ENCODE measurements at regions not wholly inside any gene's neighbourhood (a gene's known extent, or its start where the extent isn't known, plus 50 kb on each side); places are given as distances from the start of the nearest gene placed in this dataset.
"Not testable (repeated sequence)": the region's sequence is repeated elsewhere in the genome, so short reads cannot be mapped to it uniquely, and the experiment has no call there.

DNA sequence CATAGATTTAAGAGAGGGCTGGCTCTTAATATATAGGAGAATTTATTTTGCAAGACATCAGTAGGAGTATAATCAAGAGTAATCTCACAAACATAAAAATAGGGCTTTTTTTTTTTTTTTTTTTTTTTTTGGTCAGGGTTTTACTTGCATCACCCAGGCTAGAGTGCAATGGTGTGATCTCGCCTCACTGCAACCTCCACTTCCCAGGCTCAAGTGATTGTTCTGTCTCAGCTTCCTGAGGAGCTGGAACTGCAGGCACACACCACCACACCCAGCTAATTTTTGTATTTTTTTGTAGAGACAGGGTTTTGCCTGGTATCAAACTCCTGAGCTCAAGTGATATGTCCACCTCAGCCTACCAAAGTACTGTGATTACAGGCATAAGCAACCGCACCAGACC, 535.3 kb downstream of the CCSER2 start:
- no peak for DNase-seq

DNA sequence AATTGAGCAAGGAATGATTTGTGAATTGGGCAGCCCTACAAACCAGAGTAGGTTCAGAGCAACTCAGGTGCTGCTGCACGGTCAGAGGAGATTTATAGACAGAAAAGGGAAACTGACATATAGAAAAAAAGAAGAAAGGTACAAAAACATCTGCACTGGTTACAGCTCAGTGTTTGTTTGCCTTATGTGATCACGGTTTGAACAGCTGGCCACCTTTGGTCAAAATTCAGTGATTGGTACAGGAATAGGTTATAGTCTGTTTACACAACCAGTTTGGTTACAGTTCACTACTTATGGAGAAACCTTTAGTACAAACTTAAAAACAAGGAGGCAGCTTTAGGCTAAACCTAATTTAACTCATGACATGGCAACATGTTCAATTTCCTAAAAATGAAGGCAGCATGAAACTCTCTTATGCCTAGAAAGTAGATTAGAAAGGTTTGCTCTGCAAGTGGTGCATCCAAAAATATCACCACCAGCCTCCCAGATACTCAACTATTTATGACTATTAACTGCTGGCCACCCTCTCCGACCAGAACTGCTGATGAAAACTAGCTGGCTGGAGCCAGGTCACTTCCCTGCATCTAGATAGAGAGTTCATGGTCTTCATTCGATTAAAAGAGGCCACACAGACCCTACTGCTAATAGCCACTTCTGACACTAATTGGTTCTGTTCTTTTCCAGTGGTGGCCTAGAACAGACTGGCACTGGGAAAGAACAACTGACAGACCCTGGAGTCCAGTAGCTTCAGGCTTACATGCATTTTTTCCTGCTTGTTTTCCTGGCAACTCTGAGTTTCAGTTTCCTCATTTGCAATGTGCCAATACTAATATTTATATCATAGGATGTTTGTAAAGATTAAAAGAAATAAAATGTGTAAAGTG, 548.0 kb downstream of the CCSER2 start:
- no peak for DNase-seq

DNA sequence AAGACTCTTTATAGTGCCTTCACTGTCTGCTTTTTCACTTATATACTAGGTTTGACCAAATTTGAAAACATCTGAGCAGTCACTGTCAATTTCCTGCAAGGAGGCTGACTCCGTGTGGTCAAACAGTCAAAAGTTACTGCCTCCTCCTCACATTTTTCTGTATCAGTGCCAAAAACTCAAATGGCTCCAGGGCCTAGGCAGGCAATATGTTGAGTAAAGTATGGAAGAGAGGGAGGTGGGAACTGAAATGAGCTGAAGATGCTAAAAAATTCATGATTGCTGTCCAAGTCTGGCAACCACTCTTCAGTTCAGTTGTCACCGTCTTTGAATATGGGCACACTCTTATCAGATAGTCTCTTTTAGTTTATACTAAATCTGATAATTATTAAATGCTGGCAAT, 551.6 kb downstream of the CCSER2 start:
- no peak for DNase-seq

DNA sequence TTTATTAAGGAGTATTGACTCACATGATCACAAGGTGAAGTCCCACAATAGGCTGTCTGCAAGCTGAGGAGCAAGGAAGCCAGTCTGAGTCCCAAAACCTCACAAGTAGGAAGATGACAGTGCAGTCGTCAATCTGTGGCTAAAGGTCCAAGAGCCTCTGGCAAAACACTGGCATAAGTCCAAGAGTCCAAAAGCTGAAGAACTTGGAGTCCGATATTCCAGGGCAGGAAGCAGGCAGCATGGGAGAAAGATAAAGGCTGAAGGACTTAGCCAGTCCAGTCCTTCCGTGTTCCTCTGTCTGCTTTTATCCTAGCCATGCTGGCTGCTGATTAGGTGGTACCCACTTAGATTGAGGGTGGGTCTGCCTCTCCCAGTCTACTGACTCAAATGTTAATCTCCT, 553.3 kb downstream of the CCSER2 start:
- not testable (repeated sequence) for DNase-seq

DNA sequence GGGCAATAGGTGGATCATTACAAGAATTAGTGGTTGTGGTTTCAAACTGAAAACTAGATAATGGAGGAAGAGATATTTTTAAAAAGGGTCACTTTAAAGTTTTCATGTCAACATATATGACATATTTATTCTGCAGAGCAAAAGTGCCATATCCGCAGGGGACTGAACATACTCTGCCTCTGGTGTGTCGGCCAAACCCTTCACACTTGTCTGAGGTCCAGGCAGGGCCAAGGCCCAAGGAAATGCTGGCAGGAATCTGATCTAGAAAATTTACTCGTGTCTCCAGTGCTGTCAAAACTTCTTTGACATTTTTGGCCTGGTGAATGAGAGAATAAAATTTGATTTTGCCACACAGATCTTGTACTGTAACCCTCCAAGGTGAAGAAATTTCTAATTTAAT, 562.3 kb downstream of the CCSER2 start:
- DNase-seq: no peak

DNA sequence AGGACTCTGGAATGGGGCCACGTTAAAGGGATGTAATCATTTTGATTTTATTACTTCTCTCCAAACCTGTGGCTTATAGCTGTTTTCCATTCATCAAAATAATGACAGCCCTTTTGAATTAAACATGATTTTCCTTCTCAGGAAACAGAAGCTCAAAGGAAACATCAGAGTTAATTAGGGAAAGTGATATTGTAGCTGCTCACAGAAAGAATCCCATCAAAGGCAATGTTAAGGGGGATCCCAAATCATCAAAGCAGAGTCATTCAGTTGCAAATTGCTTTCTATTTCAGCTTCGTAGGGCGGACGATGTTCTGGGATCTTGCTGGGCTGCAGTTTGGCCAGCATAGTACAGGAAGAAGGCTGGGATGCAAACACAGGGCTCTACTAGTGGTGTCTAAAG, 563.2 kb downstream of the CCSER2 start:
- no peak for DNase-seq

DNA sequence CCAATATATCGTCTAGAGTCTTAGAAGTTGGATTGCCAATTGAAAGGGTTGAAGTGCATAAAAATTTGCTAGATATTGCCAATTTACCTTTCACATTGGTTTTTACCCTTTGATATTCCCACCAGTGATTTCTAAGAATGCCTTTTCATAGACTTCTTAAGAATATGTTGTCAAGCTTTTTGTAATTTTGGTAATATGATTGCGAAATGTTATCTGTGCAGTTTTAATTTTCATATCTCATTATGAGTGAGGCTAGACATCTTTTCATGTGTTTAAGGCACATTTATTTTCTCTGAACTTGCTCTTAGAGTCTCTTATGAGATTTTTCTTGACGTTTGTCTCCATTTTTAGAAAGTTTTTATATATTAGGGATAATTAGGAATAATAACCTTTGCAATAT, 567.2 kb downstream of the CCSER2 start:
- no peak for DNase-seq

DNA sequence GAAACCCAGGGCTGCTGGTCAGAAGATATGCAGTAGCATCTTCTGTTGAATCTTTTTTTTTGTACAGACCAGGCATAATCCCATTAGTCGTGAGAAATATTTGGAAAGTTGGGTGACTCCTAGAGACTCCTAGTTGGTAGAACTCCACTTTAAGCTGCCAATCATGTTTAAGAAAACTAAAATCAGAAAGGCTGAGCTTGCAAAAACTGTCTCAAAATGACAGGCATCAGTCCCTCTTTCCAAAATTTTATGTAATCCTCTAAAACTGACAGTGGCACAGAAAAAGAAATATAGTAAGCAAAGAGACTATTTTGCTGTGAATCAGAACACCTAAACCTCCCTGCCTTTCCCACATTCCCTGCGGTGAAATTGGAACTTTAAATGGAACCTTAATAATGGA, 568.5 kb downstream of the CCSER2 start:
- DNase-seq: no peak

DNA sequence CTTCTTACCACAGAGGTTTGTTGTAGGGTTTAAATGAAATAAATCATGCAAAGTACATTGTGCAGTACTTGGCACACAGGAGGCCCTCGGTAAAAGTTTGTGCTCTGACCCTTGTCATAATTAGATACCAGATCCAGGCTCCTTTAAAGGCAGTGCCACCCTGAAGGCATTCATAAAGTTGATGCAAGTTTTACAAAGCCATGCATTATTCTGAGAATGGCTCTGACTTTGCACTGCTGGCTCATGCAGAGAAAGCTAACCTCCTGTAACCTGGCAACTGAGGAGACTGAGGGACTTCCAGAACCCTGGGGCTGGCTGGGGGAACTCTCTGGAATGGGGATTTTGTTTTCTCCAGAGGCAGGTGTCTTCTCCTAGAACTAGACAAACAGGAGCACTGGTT, 570.9 kb downstream of the CCSER2 start:
- DNase-seq: no peak

DNA sequence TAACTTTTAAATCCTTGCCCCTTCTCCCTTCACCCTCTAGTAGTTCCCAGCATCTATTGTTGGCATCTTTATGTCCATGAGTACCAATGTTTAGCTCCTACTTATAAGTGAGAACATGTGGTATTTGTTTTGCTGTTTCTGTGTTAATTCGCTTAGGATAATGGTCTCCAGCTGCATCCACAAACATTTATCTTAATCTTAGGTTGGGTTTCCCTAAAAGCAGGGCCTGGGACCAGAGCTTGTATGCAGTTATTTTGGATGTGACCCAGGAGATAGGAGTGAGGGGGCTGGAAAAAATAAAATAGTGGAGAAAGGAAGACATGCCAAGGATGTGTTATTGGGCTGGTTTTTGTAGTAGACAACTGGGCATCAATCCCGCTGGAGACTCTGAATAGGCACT, 571.8 kb downstream of the CCSER2 start:
- no peak for DNase-seq

DNA sequence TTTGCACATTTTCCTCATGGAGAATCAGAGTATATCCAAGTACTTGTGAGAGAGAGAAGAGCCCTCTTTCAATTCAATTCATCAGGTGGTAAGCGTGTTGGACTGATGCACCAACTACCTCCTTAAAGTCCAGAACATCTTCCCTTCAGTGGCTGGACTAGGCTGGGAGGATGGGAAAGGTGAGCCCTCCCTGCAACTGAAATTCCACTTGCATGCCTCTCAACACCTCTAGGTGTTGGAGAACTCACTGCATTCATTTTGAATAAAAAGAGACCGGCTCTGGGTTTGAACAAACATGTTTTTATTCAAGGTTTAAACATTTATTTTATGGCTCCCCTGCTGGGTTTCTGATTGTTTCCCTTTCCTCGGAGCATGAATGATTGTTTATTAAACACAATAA, 573.5 kb downstream of the CCSER2 start:
- no peak for DNase-seq

DNA sequence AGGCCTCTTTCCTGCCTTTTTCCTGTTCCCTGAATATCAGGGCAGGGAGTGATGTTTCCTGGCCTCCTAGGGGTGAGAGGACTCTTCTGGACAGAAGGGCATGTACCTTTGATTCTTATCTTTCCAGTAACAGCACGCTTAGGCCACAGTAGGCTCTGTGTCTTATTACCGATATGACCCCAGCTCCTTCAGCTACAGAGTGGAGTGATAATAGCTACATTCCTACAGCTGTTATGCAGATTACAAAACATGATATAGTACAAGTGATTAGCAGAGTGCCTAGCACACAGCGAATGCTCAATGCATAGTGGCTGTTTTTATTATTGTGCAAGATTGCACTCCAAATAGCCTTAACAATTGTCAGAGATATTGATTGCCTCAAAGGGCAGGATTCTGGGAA, 574.2 kb downstream of the CCSER2 start:
- no peak for DNase-seq

DNA sequence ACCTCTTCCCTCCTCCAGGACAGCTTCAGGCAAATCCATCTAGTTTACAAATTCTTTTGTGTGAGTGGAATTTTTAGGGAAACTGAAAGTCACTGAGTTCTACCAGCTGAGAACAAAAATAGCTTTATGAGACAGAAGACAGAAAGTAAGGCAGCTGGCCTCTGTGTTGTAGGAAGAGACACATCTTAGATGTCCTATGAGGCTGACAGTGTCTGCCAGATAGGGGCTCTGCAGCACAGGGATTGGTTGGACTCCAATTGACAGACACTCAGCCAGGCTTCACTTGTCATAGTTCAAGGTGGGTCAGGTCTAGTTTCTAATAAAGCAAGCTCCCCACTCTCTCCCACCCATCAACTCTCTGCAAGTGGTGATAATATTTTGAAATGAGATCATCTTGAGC, 574.9 kb downstream of the CCSER2 start:
- DNase-seq: no peak

DNA sequence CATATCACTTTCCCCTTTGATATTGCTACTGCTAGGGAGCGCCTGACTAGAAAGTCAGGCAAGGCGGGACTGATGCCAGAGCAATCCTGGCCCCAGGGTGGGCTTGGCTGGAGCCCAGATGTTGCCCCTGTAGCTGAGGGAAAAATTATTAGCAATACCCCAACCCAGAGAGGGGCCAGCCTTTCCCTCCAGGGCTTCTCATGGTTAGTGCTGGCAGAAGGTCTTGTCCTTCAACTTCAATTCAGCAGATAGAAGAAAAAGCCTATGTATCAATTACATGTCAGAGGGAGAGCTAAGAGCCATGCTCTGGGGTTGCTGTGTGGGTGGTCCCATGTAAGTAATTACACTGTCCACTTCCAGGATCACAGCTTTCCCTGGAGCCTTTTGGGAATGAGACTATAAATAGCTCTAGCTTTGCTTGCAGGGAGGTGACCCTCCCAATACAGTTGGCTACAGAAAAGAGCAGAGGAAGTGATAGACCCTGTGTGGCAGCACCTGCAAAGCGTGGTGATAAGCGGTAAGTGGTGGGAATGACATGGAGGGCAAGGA, 579.1 kb downstream of the CCSER2 start:
- DNase-seq: no peak

DNA sequence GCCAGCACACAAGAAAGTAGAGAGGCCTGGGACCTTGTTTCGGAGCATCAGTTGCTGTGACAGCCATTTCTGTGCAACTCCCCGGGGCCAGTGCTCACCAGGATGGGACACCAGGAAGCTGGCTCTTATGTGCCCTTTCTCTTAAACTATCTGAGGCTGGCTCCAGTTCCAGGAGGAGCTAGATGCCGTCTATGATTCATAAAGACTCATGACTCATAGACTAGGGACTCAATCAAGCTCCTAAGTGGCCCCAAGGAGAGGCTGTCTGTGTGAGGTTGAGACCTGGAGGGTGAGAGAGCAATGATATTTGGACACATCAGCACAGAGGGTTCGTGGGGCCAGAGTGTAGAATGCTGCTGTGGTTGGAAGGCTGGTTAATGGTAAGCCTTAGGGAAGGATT, 580.1 kb downstream of the CCSER2 start:
- DNase-seq: no peak

DNA sequence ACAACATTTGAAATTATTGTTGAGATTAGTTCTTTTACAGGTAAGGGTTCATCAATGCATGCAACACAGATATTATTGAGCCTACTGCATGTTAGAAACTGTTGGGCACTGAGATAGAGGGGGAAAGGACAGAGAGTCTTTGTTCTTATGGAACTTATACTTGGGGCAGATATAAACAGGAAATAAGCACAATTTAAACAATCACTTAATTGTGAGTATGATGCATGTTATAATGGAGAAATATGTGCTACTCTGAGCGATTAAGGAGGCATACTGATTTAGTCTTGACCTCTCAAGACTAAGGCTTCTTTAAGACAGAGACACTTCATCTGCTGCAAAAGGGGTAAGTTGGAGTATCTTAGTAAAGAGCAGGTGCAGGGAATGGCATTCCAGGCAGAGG, 593.3 kb downstream of the CCSER2 start:
- no peak for DNase-seq

DNA sequence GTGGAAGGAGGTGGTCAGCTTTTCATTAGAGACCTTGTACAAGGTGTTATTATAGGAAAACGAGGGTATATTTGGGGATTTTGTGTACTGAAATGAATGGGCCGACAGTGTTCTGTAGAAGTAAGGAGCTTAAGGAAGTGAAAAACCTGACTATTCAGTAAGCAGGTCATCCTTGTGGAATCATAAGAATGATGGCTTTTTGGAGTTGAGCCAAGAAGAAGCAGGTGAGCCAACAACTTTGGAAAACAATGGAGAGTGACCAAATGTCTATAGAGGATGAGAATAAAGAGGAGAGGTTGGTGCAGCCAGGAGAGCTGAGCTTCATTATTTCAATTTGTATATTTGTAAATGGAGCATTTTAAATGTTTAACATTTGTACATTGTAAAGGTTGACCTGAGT, 595.7 kb downstream of the CCSER2 start:
- no peak for DNase-seq

DNA sequence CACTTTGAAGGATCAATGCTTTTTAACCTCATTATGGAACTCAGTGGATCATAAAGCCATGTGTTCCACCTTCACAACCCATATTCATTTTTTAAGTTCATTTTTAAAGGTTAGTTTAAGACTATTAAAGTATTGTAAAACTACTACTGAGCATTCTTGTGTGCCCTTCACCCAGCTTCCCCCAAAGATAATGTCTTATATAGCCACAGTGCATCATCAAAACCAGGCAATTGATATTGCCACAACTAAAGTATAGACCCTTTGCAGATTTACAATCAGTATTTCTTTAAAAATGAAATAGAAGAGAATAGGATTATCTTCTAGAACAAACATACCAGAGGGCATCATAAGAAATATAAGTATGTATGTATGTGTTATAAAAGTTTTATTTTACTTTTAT, 597.1 kb downstream of the CCSER2 start:
- DNase-seq: no peak

DNA sequence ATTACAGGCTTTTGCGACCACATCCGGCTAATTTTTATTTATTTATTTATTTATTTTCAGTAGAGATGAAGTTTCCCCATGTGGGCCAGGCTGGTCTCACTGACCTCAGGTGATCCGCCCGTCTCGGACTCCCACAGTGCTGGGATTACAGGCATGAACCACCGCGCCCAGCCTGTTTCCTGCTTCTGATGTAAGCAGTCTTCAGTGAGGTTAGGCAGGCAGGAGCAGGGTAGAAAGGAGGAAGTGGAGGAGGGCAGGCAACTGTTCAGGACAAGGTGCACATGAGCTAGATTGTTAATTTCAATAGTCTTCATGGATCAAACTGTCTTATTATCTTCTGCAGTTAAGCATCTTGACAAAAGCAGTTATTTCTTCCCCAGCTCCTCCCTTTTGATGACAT, 605.0 kb downstream of the CCSER2 start:
- DNase-seq: no peak

DNA sequence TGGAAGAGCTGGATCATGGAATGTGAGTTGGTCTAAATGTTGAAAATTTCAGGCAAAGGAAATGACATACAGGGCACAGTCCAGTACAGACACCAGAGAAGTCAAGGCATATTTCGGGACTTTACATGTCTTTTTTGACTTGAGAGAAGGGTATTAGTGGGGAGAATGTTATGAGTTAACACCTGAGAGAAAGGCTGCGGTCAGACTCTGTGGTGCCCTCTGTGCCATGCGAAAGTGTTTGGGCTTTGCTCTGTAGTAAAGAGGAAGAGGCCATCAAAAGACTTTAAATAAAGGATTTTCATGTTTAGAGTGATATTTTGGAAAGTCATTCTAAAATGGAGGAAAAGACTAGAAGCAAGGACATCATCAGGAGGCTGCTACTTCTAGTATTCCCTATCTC, 607.4 kb downstream of the CCSER2 start:
- no peak for DNase-seq

DNA sequence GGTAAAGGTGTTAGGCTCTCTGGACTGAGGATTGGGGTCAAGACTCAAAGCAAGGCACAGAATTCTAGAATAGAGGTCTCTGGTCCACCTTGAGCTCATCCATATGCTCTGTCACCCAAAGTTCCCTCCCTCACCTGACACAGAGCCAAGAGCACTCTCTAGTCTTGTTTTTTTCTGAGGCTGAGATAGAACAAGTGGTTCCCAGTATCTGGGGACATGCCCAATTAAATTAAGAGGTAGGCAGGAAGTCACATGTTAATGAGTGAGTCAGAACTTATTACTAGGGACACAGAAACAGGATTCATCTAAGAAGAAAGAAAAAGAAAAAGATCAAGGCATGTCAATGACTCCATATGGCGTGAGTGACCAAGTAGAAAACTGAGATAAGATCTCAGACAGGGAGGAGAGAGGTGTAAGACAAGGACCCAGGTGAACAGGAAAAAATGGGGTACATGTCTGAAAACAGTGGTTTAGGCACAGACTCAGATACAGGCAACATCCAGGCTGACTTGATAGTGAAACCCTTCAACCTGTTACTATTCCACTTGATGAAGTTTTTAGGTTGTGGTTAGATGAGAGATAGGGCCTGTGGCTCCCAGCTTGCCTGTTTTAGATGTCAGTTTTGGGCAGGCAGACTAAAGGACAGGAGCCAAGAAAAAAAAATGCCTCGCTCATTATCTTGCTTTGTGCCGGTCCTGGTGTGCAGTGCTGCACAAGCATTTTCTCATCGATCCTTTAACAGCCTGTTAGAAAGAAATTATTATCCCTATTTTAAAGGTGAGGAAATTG, 609.9 kb downstream of the CCSER2 start:
- no peak for DNase-seq

DNA sequence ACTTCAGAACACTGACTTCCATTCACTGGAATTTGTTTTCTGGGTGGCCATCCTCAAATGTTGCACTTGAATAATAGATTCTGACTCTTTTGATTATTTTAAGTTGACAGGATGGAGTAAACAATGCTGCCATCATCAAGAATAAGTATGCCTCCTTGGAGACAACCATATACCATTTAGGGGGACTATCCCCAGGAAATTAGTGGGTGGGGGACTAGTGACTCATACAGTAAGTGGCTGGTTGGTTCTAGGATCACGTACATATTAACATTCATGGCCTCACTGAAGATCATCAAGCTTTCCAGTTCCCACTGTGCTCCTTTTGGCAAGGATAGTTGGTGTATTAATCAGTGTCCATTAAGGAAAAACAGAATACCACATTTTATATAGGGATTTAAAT, 615.2 kb downstream of the CCSER2 start:
- DNase-seq: no peak

DNA sequence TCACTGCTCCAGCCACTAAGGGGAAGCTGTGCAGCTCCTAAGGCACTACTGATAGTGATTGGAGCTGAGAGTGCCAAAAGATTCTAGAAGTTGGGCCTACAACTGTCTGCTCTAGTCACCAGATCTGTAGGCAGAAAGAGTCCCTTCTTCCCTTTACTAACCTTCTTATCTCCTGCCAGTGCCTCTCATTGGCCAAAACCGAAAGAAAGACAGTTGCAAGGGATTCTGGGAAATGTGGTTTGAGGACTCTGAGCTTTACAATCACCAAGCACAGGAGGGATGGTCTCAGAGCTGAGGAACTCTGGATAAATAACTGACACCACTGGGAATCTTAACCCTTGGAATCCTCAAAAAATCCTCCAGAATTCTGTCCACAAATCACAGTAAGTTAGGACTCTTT, 615.8 kb downstream of the CCSER2 start:
- no peak for DNase-seq

DNA sequence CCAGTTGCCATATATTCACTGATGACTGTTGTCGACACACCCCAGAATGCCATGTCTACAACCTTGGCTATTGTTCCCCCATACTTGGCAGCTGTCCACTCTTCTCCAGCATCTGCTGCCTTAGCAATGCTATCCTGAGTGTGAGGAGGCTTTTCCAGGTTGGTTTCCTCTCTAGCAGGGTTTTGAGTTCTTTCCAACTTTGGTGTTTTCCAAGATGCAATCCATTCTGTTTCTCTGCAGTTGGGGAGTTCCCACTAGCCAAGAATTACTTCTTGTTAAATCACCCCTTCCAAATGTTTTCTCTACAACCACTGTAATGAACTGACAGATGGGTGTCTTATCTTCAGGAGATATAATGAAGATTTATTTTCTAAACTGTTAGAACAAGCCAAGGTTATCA, 617.4 kb downstream of the CCSER2 start:
- no peak for DNase-seq
